ENCODE measurements at regions not wholly inside any gene's neighbourhood (a gene's known extent, or its start where the extent isn't known, plus 50 kb on each side); places are given as distances from the start of the nearest gene placed in this dataset.

DNA sequence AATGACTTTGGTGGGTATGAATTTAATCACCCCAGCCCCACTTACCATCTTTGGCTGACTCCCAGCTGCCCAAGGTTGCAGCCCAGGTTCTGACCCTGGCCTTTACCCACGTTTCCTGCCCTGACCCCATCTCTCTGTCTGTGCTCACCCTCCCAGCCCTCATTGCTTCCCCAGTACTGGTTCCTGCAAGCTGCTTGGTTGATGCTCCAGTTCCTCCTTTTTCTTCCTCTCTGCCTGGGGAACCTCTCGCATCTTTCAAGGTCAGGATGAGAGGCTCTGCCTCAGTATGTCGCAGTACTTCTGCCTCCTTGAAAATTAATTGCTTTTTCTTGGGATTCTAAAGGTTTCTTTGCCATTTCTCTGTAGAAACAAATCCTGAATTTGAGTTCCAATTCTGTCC is 263.8 kb upstream of the ZNF32 start:
- ChIA-PET CTCF (no interaction called here), POLR2A (no interaction called here)
- DNase-seq (no peak), ATAC-seq (no peak)
- no peak overlapping the region for H3K27ac Mint-ChIP-seq
- peaks cover 23% of the 10 kb centered on the region for H3K4me1 Mint-ChIP-seq (ENCODE audit: low read depth)
- no peaks in the 10 kb centered on the region for H3K36me3 Mint-ChIP-seq (ENCODE audit: low read depth)
- no peak overlapping the region for H3K4me3 Mint-ChIP-seq
- H3K9me3 Mint-ChIP-seq (ENCODE audit: insufficient read depth), result no peaks in the 10 kb centered on the region
- H3K27me3 Mint-ChIP-seq (ENCODE audit: low read depth), result peaks cover 13% of the 10 kb centered on the region

DNA sequence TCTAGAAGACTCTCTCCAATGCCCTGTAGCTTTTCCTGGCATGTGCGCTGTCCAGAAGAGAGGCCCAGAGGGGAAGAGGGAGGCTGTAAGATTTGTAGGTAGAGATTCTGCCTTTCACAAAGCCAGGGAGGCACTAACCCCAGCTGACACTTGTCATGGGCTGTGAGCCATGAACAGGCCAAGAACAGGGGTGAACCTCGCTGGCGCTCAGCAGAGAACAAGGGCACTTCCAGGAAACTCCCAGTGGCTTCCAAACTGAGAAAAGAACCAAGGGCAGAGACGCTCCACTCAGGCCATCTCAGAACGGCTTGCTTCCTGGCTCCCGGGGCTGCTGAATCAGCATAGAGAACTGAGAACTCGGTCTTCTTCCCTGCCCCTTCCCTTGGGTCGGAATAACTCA is 257.8 kb upstream of the ZNF32 start:
- ChIA-PET POLR2A (no interaction called here), CTCF (no interaction called here)
- H3K4me3 Mint-ChIP-seq, result no peak overlapping the region
- ATAC-seq (no peak), DNase-seq (no peak)
- no peak overlapping the region for H3K27ac Mint-ChIP-seq
- H3K36me3 Mint-ChIP-seq (ENCODE audit: low read depth), result no peaks in the 10 kb centered on the region
- peaks cover 25% of the 10 kb centered on the region for H3K27me3 Mint-ChIP-seq (ENCODE audit: low read depth)
- H3K4me1 Mint-ChIP-seq (ENCODE audit: low read depth), result no peaks in the 10 kb centered on the region
- H3K9me3 Mint-ChIP-seq (ENCODE audit: insufficient read depth), result no peaks in the 10 kb centered on the region

DNA sequence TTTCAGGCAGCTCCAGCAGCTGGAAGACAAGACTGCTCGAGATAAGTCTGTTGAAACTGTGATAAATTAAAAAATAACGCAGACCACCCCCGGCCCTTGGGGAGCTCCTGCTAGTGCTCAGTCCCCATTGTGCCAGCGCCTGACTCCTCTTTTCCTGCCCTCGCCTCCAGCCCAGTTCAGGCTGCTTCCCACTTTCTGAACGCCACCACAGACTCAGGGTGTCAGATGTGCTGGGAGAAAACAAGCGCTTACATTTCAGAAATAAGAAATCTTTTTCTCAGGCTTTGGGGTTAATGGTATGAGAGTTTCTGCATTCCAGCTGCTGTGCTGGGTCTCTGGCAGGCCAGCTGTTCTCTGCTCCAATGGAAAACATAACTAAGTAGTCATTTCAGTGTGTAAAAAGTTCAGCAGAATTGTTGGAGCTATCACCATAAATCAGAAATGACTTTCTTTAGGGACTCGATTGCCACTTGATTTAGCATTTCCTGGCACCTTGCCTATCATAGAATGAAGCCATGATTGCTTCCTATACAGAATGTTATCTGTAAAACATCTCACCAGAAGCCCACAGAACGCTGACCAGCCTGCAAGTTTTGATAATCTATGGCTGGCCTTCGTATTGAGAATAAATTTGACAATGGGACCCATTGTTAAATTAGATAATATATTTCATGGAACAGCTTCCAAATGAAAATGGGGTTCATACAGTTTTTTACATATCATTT is 257.0 kb upstream of the ZNF32 start:
- H3K27me3 Mint-ChIP-seq (ENCODE audit: low read depth), result peaks cover 25% of the 10 kb centered on the region
- no peak for ATAC-seq

DNA sequence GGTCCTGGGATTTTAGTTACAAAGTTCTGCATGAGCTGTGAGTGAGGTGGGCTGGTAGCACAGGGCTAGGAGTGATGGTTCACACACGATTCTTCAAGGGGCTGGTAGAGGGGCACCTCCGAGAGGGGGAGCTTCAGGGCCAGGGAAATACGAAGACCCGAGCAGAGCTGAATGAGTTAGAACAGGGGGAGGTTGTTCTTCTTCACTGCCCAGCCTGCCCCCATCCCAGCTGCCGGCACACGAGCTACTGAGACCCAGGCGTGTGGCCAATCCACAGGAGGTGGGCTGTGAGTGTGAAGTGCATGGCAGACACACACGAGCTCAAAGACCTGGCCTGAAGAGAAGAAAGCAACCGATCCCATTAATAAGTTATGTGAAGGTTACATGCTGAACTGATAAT is 256.2 kb upstream of the ZNF32 start:
- Mint-ChIP-seq H3K9me3 (ENCODE audit: insufficient read depth) (no peaks in the 10 kb centered on the region), H3K4me1 (ENCODE audit: low read depth) (no peaks in the 10 kb centered on the region), H3K27ac (no peak overlapping the region), H3K36me3 (ENCODE audit: low read depth) (no peaks in the 10 kb centered on the region), H3K4me3 (no peak overlapping the region), H3K27me3 (ENCODE audit: low read depth) (peaks cover 25% of the 10 kb centered on the region)
- DNase-seq (no peak), ATAC-seq (no peak)
- ChIA-PET CTCF (no interaction called here), POLR2A (no interaction called here)

More for the DNA sequence above, 257.0 kb upstream of the ZNF32 start:
- CTCF ChIA-PET, result no interaction called here
- Mint-ChIP-seq H3K9me3 (ENCODE audit: insufficient read depth) (no peaks in the 10 kb centered on the region), H3K4me1 (ENCODE audit: low read depth) (no peaks in the 10 kb centered on the region), H3K27ac (no peak overlapping the region), H3K36me3 (ENCODE audit: low read depth) (no peaks in the 10 kb centered on the region), H3K4me3 (no peak overlapping the region)
- DNase-seq, result no peak
- POLR2A ChIA-PET, result no interaction called here

DNA sequence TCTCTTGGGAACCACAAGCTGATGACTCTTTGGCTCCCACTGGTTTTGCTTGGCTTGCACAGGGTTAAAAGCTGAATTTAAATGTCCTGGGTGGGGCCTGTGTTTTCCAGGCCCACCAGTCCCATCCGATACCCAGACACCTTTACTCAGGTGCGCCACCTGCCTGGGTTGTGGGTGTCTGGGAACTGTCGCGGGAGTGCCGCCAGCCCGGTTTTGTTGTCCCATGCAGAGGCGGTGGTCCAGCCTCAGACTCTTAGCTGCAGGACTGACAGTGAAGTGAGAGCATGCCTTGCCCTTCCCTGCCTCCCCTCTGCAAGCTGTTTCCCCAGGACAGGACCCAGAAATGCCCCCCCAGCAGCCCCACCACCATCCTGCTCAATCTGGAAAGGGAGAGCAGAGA is 255.6 kb upstream of the ZNF32 start:
- Mint-ChIP-seq H3K4me3 (no peak overlapping the region), H3K36me3 (ENCODE audit: low read depth) (no peaks in the 10 kb centered on the region), H3K27ac (no peak overlapping the region), H3K4me1 (ENCODE audit: low read depth) (peaks cover 4% of the 10 kb centered on the region), H3K27me3 (ENCODE audit: low read depth) (peaks cover 23% of the 10 kb centered on the region), H3K9me3 (ENCODE audit: insufficient read depth) (no peaks in the 10 kb centered on the region)
- ATAC-seq (no peak), DNase-seq (no peak)
- CTCF ChIA-PET, result no interaction called here
- POLR2A ChIA-PET, result no interaction called here

DNA sequence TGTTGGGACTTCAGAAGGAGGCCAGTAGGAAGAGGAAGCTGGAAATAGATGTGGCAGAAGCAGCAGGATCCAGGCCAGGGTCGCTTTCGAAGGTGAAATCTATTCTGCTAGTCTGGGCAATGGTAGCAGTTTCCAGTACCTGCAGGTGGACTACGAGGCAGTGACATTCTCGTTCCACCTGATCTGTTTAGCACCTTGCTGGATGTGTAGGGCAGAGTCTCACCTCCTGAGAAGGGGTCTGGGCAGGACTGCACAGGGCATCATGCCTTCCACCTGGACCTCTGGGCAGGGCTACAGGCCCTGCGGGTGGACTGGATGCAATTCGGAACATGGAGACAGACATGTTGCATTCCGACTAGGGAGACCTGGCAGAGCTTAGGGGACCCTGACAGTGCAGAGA is 254.8 kb upstream of the ZNF32 start:
- Mint-ChIP-seq H3K27ac (no peak overlapping the region), H3K36me3 (ENCODE audit: low read depth) (no peaks in the 10 kb centered on the region), H3K4me1 (ENCODE audit: low read depth) (peaks cover 4% of the 10 kb centered on the region), H3K4me3 (no peak overlapping the region), H3K27me3 (ENCODE audit: low read depth) (peaks cover 21% of the 10 kb centered on the region), H3K9me3 (ENCODE audit: insufficient read depth) (no peaks in the 10 kb centered on the region)
- DNase-seq (no peak), ATAC-seq (no peak)
- CTCF ChIA-PET, result no interaction called here
- POLR2A ChIA-PET, result no interaction called here

DNA sequence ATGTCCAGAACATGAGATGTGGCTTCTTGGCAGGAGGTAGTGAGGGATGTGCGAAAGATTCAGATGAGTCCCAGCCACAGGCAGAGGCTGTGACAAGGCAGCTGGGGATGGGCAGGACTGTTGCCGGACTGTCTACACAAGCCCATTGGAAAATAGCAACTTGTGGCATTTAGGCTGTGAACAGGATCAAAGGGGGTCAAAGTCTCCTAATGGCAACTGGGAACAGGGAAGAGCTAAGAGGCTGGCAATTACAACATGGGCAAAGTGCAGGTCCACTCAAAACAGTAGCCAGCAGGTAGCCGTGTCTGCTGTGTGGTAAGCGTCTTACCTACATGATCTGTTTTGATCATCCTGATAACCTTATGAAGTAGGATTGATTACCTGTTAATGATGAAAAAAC is 254.2 kb upstream of the ZNF32 start:
- H3K27me3 Mint-ChIP-seq (ENCODE audit: low read depth), result peaks cover 21% of the 10 kb centered on the region
- no peaks in the 10 kb centered on the region for H3K36me3 Mint-ChIP-seq (ENCODE audit: low read depth)
- ChIA-PET CTCF (no interaction called here), POLR2A (no interaction called here)
- peaks cover 4% of the 10 kb centered on the region for H3K4me1 Mint-ChIP-seq (ENCODE audit: low read depth)
- no peak overlapping the region for H3K4me3 Mint-ChIP-seq
- ATAC-seq (no peak), DNase-seq (peak; percentile 13)
- no peak overlapping the region for H3K27ac Mint-ChIP-seq
- H3K9me3 Mint-ChIP-seq (ENCODE audit: insufficient read depth), result no peaks in the 10 kb centered on the region

DNA sequence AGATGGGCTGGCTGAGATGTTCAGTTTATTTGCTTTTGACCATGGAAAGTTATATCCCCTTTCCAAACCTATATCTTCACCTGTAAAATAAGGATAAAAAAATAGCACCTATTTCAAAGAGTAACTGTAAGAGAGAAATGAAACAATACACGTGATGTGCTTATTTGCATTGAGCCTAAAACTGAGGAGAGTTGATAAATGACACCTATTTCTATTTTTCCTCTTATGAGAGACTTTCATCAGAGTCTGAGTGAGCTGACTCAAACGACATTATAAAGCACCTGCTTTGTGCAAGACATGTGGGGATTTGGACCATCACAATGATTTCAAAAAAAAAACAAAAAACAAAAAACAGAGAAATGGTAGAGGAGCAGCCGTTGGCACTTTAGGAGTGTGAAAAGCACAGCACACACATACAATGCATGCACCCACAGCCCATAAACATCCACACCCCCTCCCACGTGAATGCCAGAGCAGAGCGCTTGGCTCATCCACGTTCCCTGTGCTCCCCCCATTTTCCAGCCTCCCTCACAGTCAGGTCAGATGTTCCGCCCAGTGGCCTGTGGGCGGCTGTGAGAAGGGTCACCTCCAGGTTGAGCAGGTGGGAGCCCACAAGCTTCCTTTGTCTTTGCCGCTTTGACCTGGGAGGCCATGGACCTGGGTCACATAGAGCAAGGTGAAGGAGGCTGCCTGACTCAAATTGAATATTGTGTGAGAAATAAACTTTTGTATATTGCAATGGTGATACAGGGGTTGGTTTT is 253.2 kb upstream of the ZNF32 start:
- Mint-ChIP-seq H3K36me3 (ENCODE audit: low read depth) (no peaks in the 10 kb centered on the region), H3K27ac (no peak overlapping the region), H3K27me3 (ENCODE audit: low read depth) (peaks cover 18% of the 10 kb centered on the region), H3K4me1 (ENCODE audit: low read depth) (peaks cover 4% of the 10 kb centered on the region), H3K9me3 (ENCODE audit: insufficient read depth) (no peaks in the 10 kb centered on the region), H3K4me3 (no peak overlapping the region)
- POLR2A ChIA-PET, result no interaction called here
- DNase-seq (peak; percentile 9), ATAC-seq (no peak)
- CTCF ChIA-PET, result no interaction called here

DNA sequence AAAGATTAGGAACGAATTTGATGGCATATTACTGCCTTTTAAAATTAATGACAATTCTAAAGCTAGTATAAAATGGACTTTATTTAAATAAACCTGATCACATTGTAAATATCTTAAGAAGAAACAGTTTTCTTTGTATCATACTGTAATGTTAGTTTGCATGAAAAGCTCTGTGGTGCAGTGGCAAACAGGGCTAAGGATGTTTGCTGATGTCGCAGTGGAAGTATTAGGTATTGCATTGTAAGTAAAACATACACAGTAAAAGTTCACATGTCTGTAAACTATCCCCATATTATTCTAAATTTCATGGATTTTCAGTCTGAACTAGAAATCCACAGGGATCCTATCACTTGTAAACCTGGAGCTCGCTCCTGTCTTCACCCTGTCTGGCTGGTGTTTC is 252.6 kb upstream of the ZNF32 start:
- H3K36me3 Mint-ChIP-seq (ENCODE audit: low read depth), result no peaks in the 10 kb centered on the region
- H3K4me3 Mint-ChIP-seq, result no peak overlapping the region
- H3K27me3 Mint-ChIP-seq (ENCODE audit: low read depth), result peaks cover 22% of the 10 kb centered on the region
- DNase-seq (peak; percentile 8), ATAC-seq (no peak)
- H3K4me1 Mint-ChIP-seq (ENCODE audit: low read depth), result peaks cover 4% of the 10 kb centered on the region
- CTCF ChIA-PET, result no interaction called here
- POLR2A ChIA-PET, result no interaction called here
- H3K27ac Mint-ChIP-seq, result no peak overlapping the region
- no peaks in the 10 kb centered on the region for H3K9me3 Mint-ChIP-seq (ENCODE audit: insufficient read depth)

DNA sequence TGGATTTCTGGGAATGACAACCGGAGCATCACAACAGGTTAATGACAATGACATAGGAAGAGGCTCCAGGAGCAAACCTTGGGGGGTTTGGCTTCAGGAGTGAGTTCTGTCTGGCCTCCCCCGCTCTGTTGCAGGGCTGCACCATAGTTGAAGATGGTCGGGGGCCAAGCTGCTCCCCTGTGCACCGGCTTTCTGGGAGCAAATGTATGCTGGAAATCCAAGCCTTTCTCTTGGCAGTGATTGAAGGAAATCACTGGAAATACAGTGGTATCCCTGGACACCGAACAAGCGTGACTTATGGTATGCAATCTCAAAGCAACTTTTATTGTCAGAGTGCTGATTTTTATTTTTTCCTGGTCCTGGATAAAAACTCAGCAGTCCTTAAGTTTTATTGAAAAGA is 251.9 kb upstream of the ZNF32 start:
- H3K4me1 Mint-ChIP-seq (ENCODE audit: low read depth), result peaks cover 4% of the 10 kb centered on the region
- no peaks in the 10 kb centered on the region for H3K36me3 Mint-ChIP-seq (ENCODE audit: low read depth)
- no peak overlapping the region for H3K27ac Mint-ChIP-seq
- DNase-seq, result no peak
- H3K27me3 Mint-ChIP-seq (ENCODE audit: low read depth), result peaks cover 16% of the 10 kb centered on the region
- no peak for ATAC-seq
- H3K9me3 Mint-ChIP-seq (ENCODE audit: insufficient read depth), result no peaks in the 10 kb centered on the region
- ChIA-PET POLR2A (no interaction called here), CTCF (no interaction called here)
- no peak overlapping the region for H3K4me3 Mint-ChIP-seq

DNA sequence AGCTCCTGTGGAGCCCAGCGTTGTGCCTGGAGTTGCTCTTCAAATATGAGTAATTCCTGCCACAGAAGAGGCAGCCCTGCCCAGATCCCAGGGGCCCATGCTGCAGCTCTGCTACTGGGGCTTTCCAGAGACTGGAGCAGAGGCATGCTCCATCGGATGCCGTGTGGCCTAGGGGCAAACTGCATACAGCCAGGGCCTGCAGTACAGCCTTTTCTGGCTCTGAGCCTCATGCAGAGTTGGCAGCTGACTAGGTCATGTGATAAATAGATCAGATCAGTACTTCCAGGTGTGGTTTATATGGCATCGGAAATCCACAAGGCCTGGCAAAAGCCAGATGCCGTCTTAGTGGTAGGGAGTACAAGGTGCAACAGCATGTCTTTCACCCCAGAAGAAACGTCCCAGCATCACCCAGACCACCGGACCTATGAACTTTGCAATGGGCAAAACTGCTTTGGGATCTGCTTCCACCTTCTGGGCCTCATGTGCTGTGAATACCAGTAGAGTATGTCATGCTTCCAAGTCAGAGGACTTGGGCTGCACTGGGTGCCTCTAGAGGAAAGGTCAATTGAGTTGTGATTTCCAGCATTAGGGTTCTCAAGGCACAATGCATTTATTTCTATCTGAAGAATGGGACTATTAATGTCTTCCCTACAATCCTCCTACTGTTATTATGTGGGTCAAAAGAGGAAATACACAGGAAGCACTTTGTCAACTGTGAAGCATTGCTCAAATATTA is 250.7 kb upstream of the ZNF32 start:
- no peak overlapping the region for H3K4me3 Mint-ChIP-seq
- no peaks in the 10 kb centered on the region for H3K36me3 Mint-ChIP-seq (ENCODE audit: low read depth)
- H3K9me3 Mint-ChIP-seq (ENCODE audit: insufficient read depth), result no peaks in the 10 kb centered on the region
- CTCF ChIA-PET, result no interaction called here
- POLR2A ChIA-PET, result no interaction called here
- peaks cover 4% of the 10 kb centered on the region for H3K4me1 Mint-ChIP-seq (ENCODE audit: low read depth)
- no peak for ATAC-seq
- DNase-seq, result peak; percentile 18
- peaks cover 18% of the 10 kb centered on the region for H3K27me3 Mint-ChIP-seq (ENCODE audit: low read depth)
- H3K27ac Mint-ChIP-seq, result no peak overlapping the region

DNA sequence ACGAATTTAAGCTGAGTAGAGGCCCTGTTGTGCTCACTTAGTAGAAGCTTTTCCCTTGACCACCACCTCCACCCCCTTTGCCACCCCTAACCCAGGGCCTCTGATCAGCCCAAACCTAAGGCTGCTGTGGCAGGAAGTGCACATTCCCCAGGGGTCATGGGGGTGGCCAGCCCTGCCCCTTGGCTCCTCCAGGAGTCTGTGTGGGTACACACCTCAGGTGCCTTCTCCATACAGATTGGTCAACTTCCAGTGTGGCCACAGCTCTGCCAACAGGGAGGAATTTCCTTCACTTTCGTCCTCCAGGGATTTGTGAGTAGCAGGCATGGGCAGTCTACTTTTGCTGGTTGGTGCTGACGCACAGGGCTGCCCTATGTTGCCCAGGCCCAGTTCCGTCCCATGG is 249.9 kb upstream of the ZNF32 start:
- Mint-ChIP-seq H3K4me3 (no peak overlapping the region), H3K27me3 (ENCODE audit: low read depth) (peaks cover 19% of the 10 kb centered on the region), H3K36me3 (ENCODE audit: low read depth) (no peaks in the 10 kb centered on the region), H3K27ac (no peak overlapping the region), H3K9me3 (ENCODE audit: insufficient read depth) (no peaks in the 10 kb centered on the region), H3K4me1 (ENCODE audit: low read depth) (peaks cover 4% of the 10 kb centered on the region)
- ChIA-PET CTCF (no interaction called here), POLR2A (no interaction called here)
- ATAC-seq (no peak), DNase-seq (no peak)

All from activated CD8-positive, alpha-beta T cell treated with anti-CD3 and anti-CD28 coated beads, Interleukin-2, amount 10 ng/mL, durations not matched to agents 7 days and 5 days (primary cell).